ENCODE measurements at regions not wholly inside any gene's neighbourhood (a gene's known extent, or its start where the extent isn't known, plus 50 kb on each side); places are given as distances from the start of the nearest gene placed in this dataset.
A peak's percentile ranks its signal among the peaks of the same experiment; 100 is the strongest.

GRCh38 chr21:34307991-34308532, 55.7 kb upstream of the KCNE2 start:
- DNase-seq (ENCODE audit: low read depth in 2 of 2), result no peak
- H3K4me3 ChIP-seq (replicated peaks in 1 of 2; ENCODE audit: low read depth in 2 of 2, low read length in 2 of 2), result no peak overlapping the region
- TF ChIP-seq CTCF (IDR thresholded peaks at IDR 0.05; ENCODE audit: low read depth, low read length), result no peak

GRCh38 chr21:34311561-34312330, 52.1 kb upstream of the KCNE2 start:
- no peak for TF ChIP-seq CTCF (IDR thresholded peaks at IDR 0.05; ENCODE audit: low read depth, low read length)
- no peak overlapping the region for H3K4me3 ChIP-seq (replicated peaks in 1 of 2; ENCODE audit: low read depth in 2 of 2, low read length in 2 of 2)
- peak in 1 of 2 donors; percentile 34 for DNase-seq (ENCODE audit: low read depth in 2 of 2)

- TF ChIP-seq CTCF (IDR thresholded peaks at IDR 0.05; ENCODE audit: low read depth, low read length), result no peak
- peak; percentile 28 to 30 for DNase-seq (ENCODE audit: low read depth in 2 of 2)
- no peak overlapping the region for H3K4me3 ChIP-seq (replicated peaks in 1 of 2; ENCODE audit: low read depth in 2 of 2, low read length in 2 of 2)
Measured at GRCh38 chr21:34313116-34313515, 50.7 kb upstream of the KCNE2 start.

Data from cardiac fibroblast (primary cell).